Thoracic aorta (tissue), 2 donors: ENCODE measurements at regions not wholly inside any gene's neighbourhood (a gene's known extent, or its start where the extent isn't known, plus 50 kb on each side); places are given as distances from the start of the nearest gene placed in this dataset.

ENCODE experiments used
- ATAC-seq: fragments of 150-250 bp; one replicate; pipeline ENCODE4 v1.8.0; 2017; ENCODE audit warnings: low read depth; ENCODE audit not compliant: insufficient number of reproducible peaks, low FRiP score
- DNase-seq: peaks from one replicate; pipeline ENCODE4 v3.0.0-alpha.2; 2020; ENCODE audit warnings: low spot score
- H3K27ac ChIP-seq, 2 donors: fragments of 200-600 bp; sonication (generic); 1 replicate in 1 of 2; 2 replicates in 1 of 2; pipeline ENCODE4 v1.5.1; 2016; ENCODE audit warnings: mild to moderate bottlenecking in 2 of 2, moderate library complexity in 2 of 2
- H3K27me3 ChIP-seq: fragments of 200-600 bp; sonication (generic); replicated peaks from 2 replicates; pipeline ENCODE4 v1.6.0; 2016; ENCODE audit warnings: mild to moderate bottlenecking; ENCODE audit not compliant: insufficient read depth
- H3K36me3 ChIP-seq: fragments of 200-600 bp; sonication (generic); one replicate; pipeline ENCODE4 v1.5.1; 2016
- H3K4me1 ChIP-seq, 2 donors: fragments of 200-600 bp; sonication (generic); 1 replicate in 1 of 2; 2 replicates in 1 of 2; pipeline versions ENCODE4 v1.5.1 to v1.6.0; 2016; ENCODE audit warnings: low read depth in 2 of 2, mild to moderate bottlenecking in 1 of 2; ENCODE audit not compliant: control insufficient read depth in 1 of 2
- H3K4me3 ChIP-seq: fragments of 200-600 bp; sonication (generic); 2 replicates; pipeline ENCODE4 v1.5.1; 2016; ENCODE audit warnings: mild to moderate bottlenecking
- H3K9me3 ChIP-seq: fragments of 200-600 bp; sonication (generic); 2 replicates; pipeline ENCODE4 v1.5.1; 2016
- TF ChIP-seq, protein P1 (sequence below): fragments of 200-600 bp; sonication (generic); IDR thresholded peaks from one replicate; pipeline ENCODE4 v1.5.1; 2019; ENCODE audit warnings: antibody characterized with exemption

DNA sequence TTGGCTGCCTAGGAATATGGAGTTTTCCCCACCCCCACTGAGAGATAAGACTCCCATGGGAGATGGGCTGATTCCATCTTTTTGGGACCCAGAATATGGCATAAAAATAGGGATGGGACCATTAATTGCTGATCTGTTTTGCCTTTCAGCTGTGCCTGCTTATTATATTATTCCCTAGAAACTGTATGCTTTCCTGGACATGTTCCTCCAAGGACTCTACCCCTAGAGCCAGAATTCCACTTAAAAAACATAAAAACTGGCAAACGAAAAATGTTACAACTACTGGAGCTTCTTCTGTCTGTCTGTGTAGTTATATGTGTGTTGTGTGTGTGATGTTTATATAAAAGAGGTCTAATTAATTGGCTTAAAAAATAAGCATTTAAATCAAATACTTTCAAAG, 159.9 kb upstream of the PRR20A start:
- Histone ChIP-seq H3K27me3 (no peaks in the 10 kb centered on the region), H3K27ac (no peak overlapping the region), H3K36me3 (no peaks in the 10 kb centered on the region), H3K9me3 (no peaks in the 10 kb centered on the region), H3K4me3 (no peak overlapping the region), H3K4me1 (no peaks in the 10 kb centered on the region)
- TF ChIP-seq, protein P1, sequence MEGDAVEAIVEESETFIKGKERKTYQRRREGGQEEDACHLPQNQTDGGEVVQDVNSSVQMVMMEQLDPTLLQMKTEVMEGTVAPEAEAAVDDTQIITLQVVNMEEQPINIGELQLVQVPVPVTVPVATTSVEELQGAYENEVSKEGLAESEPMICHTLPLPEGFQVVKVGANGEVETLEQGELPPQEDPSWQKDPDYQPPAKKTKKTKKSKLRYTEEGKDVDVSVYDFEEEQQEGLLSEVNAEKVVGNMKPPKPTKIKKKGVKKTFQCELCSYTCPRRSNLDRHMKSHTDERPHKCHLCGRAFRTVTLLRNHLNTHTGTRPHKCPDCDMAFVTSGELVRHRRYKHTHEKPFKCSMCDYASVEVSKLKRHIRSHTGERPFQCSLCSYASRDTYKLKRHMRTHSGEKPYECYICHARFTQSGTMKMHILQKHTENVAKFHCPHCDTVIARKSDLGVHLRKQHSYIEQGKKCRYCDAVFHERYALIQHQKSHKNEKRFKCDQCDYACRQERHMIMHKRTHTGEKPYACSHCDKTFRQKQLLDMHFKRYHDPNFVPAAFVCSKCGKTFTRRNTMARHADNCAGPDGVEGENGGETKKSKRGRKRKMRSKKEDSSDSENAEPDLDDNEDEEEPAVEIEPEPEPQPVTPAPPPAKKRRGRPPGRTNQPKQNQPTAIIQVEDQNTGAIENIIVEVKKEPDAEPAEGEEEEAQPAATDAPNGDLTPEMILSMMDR, result no peak
- ATAC-seq (no peak), DNase-seq (no peak)

DNA sequence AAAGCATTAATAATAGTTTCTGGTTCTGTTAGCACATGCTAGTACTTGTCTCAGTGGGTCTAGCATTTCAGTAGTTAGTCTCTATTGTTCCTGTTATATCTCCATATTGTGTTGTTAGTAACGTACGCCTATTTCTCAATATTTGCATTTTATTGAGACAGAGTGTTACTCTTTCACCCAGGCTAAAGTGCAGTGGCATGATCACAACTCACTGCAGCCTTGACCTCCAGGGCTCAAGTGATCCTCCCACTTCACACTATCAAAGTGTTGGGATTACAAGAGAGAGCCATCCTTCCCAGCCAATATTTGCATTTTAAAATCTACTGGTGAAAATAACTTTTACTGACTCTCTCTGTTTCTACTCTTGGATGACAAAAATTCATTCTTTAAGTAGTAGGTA, 154.6 kb upstream of the PRR20A start:
- no peaks in the 10 kb centered on the region for H3K4me1 ChIP-seq
- DNase-seq (no peak), ATAC-seq (no peak)
- TF ChIP-seq, protein P1, result no peak
- H3K4me3 ChIP-seq, result no peak overlapping the region
- no peaks in the 10 kb centered on the region for H3K27me3 ChIP-seq
- no peaks in the 10 kb centered on the region for H3K9me3 ChIP-seq
- no peaks in the 10 kb centered on the region for H3K36me3 ChIP-seq
- no peak overlapping the region for H3K27ac ChIP-seq

DNA sequence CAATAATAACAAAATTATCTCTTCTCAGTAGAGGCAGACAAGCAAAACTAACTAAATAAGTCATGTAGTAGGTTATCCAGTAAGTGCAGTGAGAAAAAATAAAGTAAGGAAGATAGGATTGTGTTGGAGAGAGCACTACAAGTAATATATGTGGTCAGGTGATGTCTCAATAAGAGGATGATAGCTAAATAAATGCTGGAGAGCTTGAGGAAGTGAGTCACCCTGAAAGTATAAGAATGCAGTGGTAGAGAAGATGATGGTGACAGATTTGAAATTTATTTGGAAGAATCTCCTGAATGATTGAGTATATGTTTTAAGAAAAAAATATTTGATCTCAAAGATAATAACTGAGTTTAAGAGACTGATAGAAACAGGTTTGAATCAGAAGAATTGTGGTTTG, 152.2 kb upstream of the PRR20A start:
- no peaks in the 10 kb centered on the region for H3K36me3 ChIP-seq
- no peak for ATAC-seq
- no peak for DNase-seq
- H3K4me1 ChIP-seq, result no peaks in the 10 kb centered on the region
- H3K9me3 ChIP-seq, result no peaks in the 10 kb centered on the region
- TF ChIP-seq, protein P1, result no peak
- H3K27me3 ChIP-seq, result no peaks in the 10 kb centered on the region
- no peak overlapping the region for H3K27ac ChIP-seq
- no peak overlapping the region for H3K4me3 ChIP-seq

DNA sequence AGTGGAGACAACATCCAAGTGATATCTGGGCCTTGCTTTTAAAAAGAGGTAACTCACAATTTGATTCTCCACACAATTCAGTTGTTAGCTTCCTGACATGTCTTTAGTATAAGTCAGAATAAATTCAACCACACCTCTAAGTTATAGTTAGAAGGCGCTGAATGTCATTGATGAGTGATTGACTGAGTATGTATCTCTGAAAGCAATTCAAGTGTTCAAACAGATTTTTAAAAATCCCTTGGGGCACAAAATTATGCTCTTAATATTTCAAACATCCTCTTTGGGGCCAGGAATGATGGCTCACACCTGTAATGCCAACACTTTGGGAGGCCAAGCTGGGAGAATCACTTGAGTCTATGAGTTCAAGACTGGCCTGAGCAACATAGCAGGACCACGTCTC, 137.0 kb upstream of the PRR20A start:
- no peaks in the 10 kb centered on the region for H3K9me3 ChIP-seq
- no peaks in the 10 kb centered on the region for H3K27me3 ChIP-seq
- TF ChIP-seq, protein P1, result no peak
- ATAC-seq (no peak), DNase-seq (no peak)
- no peak overlapping the region for H3K27ac ChIP-seq
- peaks cover 0 to 4% of the 10 kb centered on the region in 2 donors for H3K4me1 ChIP-seq
- no peak overlapping the region for H3K4me3 ChIP-seq
- H3K36me3 ChIP-seq, result no peaks in the 10 kb centered on the region

DNA sequence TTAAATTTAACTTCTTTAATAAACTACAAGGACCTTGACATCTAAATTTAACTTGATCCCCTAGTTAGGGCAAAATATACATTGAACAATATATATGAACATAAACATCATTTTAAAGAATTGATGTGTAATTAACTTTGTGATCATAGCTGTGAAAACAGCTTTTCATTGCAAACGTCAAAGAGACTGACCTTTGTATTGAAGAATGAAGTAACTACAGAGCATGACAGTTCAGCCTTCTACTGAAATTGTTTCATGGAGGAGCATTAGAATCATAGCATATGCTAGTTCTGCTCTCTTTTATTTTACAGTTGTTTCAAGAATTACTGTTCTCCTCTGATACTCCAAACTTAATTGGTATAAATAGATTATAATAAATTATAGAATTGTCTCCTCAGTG, 123.4 kb upstream of the PRR20A start:
- no peaks in the 10 kb centered on the region for H3K9me3 ChIP-seq
- H3K4me3 ChIP-seq, result no peak overlapping the region
- TF ChIP-seq, protein P1, result no peak
- DNase-seq, result no peak
- no peak overlapping the region for H3K27ac ChIP-seq
- H3K27me3 ChIP-seq, result no peaks in the 10 kb centered on the region
- no peak for ATAC-seq
- no peaks in the 10 kb centered on the region for H3K4me1 ChIP-seq
- H3K36me3 ChIP-seq, result no peaks in the 10 kb centered on the region
